ENCODE measurements at regions not wholly inside any gene's neighbourhood (a gene's known extent, or its start where the extent isn't known, plus 50 kb on each side); places are given as distances from the start of the nearest gene placed in this dataset.

GRCh38 chr16:6695666-6696065 is 637.0 kb upstream of the RBFOX1 start:
- TF ChIP-seq NR1H2 (CRISPR knock-in tag; IDR thresholded peaks at IDR 0.05; ENCODE audit: borderline replicate concordance, low read depth) (no peak), CTCF (CRISPR knock-in tag; IDR thresholded peaks at IDR 0.05) (no peak), PBX3 (CRISPR knock-in tag; IDR thresholded peaks at IDR 0.05; ENCODE audit: borderline replicate concordance) (no peak), SALL1 (CRISPR knock-in tag; IDR thresholded peaks at IDR 0.05) (no peak), ZBTB1 (CRISPR knock-in tag; IDR thresholded peaks at IDR 0.05; ENCODE audit: borderline replicate concordance) (no peak), CHD4 (IDR thresholded peaks at IDR 0.05; ENCODE audit: borderline replicate concordance, low read length) (no peak), GZF1 (CRISPR knock-in tag; IDR thresholded peaks at IDR 0.05) (no peak), TFAP4 (IDR thresholded peaks at IDR 0.05; ENCODE audit: borderline replicate concordance, low read depth) (no peak), YY1 (IDR thresholded peaks at IDR 0.05; ENCODE audit: insufficient read depth, insufficient replicate concordance, low read depth, low read length) (no peak), U2AF2 (IDR thresholded peaks at IDR 0.05; ENCODE audit: low read depth, low read length) (no peak), NFE2L1 (CRISPR knock-in tag; IDR thresholded peaks at IDR 0.05; ENCODE audit: borderline replicate concordance) (no peak)

Data from HepG2 (cell line).